HG03045 (cell line): ENCODE measurements at regions not wholly inside any gene's neighbourhood (a gene's known extent, or its start where the extent isn't known, plus 50 kb on each side); places are given as distances from the start of the nearest gene placed in this dataset.

Experiments used
- ATAC-seq: cut with Tn5 transposase; IDR thresholded peaks from one replicate; pipeline ENCODE4 v1.9.1; 2021; ENCODE audit warnings: mild to moderate bottlenecking, moderate library complexity; ENCODE audit not compliant: unreplicated experiment

DNA sequence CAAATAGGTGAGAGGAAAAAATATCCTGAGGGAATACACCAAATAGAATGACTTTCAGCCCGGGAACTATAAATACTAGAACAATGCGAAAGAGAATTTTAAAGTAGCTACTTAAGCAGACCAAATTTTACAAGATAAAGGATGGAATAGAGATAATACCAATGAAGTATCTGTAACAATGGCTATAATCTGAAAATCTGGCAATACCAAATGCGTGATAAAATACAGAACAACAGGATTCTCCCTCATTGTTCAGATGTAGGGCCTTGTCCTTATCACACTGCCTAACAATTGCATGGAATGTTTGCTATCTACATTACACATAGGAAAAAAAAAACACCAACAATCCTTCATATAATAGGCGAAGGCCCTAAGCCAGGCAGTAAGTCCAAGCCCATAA, 815.4 kb upstream of the MDGA2 start:
- ATAC-seq = no peak

DNA sequence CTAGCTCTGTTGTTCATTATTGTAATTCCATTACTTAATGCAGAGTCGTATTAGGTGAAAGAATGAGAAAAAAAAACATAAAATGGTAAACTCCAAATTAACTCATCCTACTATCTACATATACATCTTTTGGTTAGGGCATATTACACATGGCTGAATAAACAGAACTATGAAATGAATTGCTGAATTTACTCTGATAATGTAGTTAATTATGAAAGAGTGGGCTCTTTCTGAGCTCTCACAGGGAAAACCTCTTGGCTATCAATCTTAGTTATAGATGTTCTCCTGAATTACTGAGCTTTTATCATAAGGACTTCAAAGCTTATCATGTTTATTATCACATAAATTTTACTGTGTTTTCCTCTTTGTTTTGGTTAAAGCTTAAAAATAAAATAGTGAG, 798.5 kb upstream of the MDGA2 start:
- ATAC-seq = no peak

- ATAC-seq = no peak
These were observed 780.6 kb upstream of the MDGA2 start for GRCh38 chr14:48456051-48456450.

GRCh38 chr14:48454887-48455286, 779.5 kb upstream of the MDGA2 start:
- ATAC-seq = no peak

DNA sequence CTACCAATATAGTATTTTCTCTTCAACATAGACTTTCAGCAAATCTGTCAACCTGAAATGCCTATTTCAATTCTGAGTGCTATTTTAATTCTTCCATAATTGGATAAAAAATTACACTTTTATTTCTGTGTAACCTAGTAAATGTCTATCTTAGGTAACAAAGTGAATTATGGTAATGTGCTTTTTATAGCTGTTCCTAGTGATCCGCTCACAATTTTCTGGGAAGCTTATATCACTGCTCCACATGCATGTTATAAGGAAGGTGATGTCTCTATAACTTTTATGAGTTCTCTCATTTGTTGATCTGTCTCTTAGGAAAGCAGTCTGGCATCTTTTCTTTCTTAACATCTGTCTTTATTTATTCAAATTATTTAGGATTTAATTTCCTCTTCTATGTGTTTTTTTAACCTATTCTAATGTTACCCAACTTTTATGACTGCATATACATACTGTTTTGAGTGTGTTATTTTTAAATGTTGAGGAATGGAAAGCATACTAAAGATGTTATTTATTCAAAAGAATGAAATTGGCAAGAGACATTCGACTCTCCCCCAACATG, 777.1 kb upstream of the MDGA2 start:
- no peak for ATAC-seq

- no peak for ATAC-seq
These were observed 759.8 kb upstream of the MDGA2 start for GRCh38 chr14:48435221-48435620.

- ATAC-seq = no peak
These were observed 755.4 kb upstream of the MDGA2 start for GRCh38 chr14:48430805-48431204.

- ATAC-seq = no peak
These were observed 754.1 kb upstream of the MDGA2 start for GRCh38 chr14:48429512-48429911.

GRCh38 chr14:48417715-48418500, 742.5 kb upstream of the MDGA2 start:
- ATAC-seq = no peak

- no peak for ATAC-seq
These were observed 725.9 kb upstream of the MDGA2 start for GRCh38 chr14:48401321-48401720.

- ATAC-seq = no peak
These were observed 723.4 kb upstream of the MDGA2 start for GRCh38 chr14:48398675-48399282.

GRCh38 chr14:48391661-48392060, 716.3 kb upstream of the MDGA2 start:
- no peak for ATAC-seq

DNA sequence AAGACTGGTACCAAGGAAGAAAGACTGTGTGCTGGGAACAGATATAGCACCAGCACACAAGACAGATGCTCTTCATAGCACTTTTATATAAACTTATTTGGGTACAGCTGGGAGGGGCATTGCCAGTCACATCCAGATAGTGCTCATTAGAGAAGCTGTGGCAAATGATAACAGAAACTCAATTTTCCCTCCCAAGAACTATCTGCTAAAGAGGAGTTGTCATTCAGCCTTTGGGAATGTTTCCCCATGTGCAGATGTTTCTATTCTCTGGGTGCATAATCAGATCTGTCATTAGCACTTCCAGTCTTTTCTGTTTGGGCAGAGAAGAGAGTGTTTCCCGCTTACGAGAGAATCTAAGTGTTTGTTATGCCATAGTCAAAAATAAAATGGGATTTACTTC, 714.9 kb upstream of the MDGA2 start:
- no peak for ATAC-seq

- no peak for ATAC-seq
These were observed 709.4 kb upstream of the MDGA2 start for GRCh38 chr14:48384821-48385220.

DNA sequence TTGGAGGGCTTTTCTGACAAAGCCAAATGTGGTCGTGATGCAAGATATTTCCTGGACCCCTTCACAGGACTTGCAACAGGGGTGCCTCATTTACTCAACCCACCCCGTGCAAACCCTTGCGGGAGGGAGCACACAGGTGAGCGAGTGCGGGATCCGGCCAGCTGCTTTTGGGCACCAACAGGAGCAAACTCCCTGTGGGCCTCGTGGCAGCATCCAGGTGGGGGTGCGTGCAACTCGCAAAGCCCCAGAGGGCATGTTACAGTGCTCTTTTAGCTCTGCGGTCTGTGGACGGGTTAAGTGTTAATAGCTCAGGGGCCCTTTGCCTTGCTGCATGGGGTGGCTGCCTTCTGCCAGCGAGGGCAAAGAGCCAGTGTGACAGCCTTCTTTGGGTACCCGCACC, 707.6 kb upstream of the MDGA2 start:
- ATAC-seq = no peak

DNA sequence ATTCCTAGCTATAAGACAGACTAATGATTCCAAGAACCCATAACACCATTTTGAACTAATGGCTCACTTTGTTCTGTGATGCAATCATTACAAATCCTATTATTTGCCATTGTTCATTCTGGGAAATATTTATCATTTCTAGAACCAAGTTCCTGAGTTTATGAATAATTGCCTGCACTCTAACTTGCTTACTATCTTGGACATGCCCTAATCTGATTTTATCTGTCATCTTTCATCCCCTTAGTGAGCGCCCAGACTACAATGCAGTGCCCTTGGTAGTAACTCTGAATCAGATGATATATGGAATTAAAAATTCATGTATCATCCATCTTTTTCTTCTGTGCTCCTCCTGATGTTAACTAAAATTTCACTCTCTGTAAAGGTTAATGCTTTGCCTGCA, 703.1 kb upstream of the MDGA2 start:
- no peak for ATAC-seq

- no peak for ATAC-seq
These were observed 698.6 kb upstream of the MDGA2 start for GRCh38 chr14:48373981-48374380.

- no peak for ATAC-seq
These were observed 675.6 kb upstream of the MDGA2 start for GRCh38 chr14:48350971-48351370.

- ATAC-seq = no peak
These were observed 674.3 kb upstream of the MDGA2 start for GRCh38 chr14:48349689-48350088.

GRCh38 chr14:48341069-48341468, 665.7 kb upstream of the MDGA2 start:
- no peak for ATAC-seq

- no peak for ATAC-seq
These were observed 658.0 kb upstream of the MDGA2 start for GRCh38 chr14:48333221-48333920.

GRCh38 chr14:48331421-48331820, 656.0 kb upstream of the MDGA2 start:
- no peak for ATAC-seq
